ENCODE measurements at regions not wholly inside any gene's neighbourhood (a gene's known extent, or its start where the extent isn't known, plus 50 kb on each side); places are given as distances from the start of the nearest gene placed in this dataset.

DNA sequence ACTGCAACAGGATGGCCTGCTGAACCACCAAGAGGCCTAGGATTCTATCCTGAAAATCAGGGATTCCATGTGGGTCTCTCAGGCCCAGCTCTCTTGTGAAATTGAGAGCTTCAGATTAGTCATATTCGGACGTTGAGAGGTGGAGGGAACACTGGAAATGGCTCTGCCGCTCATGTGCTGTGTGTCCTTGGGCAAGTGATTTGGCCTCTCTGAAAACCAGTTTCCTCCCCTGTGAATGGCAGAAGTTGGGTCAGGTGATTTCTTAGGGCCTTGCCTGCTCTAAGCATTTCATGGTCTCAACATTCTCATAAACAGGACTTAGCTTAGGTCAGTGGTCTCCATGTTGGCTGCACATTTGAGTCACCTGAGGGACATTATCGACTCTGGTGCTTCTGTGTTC lies 470.1 kb downstream of the PREX1 start:
- H3K4me1 Mint-ChIP-seq (ENCODE audit: low read depth): no peaks in the 10 kb centered on the region
- peaks cover 2% of the 10 kb centered on the region for H3K27me3 Mint-ChIP-seq
- no peak overlapping the region for H3K4me3 Mint-ChIP-seq
- H3K36me3 Mint-ChIP-seq: no peaks in the 10 kb centered on the region
- peaks cover 5% of the 10 kb centered on the region for H3K9me3 Mint-ChIP-seq (ENCODE audit: low read depth)
- no peak overlapping the region for H3K27ac Mint-ChIP-seq

DNA sequence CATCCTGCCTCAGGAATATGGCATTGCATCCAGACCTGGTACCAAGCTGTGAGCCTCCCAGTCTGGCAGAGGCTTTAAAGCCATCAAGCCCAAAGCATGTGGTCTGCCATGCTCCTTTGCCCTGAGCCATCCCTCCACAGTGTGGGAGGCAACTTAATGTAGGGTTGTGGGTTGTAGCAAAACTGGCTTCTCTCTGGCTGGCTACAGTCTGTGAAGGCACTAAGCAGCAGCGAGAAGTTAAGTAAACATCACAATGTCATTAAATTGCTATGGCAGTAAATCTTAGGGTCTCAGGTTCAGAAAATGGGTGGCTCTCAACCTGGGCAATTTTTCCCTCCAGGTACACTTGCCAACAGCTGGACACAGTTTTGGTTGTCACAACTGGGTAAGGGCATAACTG lies 472.9 kb downstream of the PREX1 start:
- Mint-ChIP-seq H3K36me3 (no peaks in the 10 kb centered on the region), H3K4me1 (ENCODE audit: low read depth) (no peaks in the 10 kb centered on the region), H3K4me3 (no peak overlapping the region), H3K27ac (no peak overlapping the region), H3K27me3 (peaks cover 4% of the 10 kb centered on the region), H3K9me3 (ENCODE audit: low read depth) (peaks cover 5% of the 10 kb centered on the region)

DNA sequence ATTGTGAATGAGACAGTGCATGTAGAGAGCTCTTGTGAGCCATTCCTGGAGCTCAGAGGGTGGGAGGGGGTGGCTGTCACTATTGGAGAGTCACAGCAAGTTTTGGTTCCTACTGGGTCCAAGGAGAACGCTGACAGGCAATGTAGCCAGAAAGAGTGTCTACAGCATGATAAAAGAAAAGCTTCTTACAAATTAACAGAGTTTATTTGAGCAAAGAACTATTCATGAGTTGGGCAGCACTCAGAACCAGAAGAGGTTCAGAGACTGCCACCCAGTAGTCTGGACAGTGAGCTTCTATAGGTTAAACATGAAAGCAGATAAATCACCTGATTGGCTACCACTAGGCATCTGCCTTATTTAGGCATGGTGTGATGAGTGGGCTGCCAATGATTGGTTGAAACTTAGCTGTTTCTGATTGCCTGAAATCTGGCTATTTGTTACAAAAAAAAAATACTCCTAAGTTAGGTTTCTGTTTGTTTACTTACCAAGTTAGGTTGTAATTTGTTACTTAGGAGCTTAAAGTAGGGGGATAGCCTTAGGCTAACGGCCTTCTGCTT lies 473.4 kb downstream of the PREX1 start:
- H3K9me3 Mint-ChIP-seq (ENCODE audit: low read depth): peaks cover 5% of the 10 kb centered on the region
- no peak overlapping the region for H3K4me3 Mint-ChIP-seq
- H3K27me3 Mint-ChIP-seq: peaks cover 4% of the 10 kb centered on the region
- no peaks in the 10 kb centered on the region for H3K36me3 Mint-ChIP-seq
- H3K4me1 Mint-ChIP-seq (ENCODE audit: low read depth): no peaks in the 10 kb centered on the region
- no peak overlapping the region for H3K27ac Mint-ChIP-seq

DNA sequence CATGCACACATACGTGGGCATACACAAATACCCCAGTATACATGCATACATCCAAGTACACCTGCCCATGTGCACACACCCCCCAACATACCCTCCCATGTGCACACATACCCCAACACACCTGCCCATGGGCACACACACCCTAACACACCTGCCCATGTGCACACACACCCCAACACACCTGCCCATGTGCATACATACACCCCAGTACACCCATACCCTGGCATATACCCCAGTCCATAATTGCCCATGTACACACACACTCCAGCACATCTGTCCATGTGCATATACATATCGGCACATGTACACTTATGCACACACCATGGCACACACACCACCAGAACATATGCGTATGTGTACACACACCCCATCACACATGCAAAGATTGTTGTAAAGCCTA lies 475.2 kb downstream of the PREX1 start:
- H3K36me3 Mint-ChIP-seq: no peaks in the 10 kb centered on the region
- no peak overlapping the region for H3K27ac Mint-ChIP-seq
- no peaks in the 10 kb centered on the region for H3K4me1 Mint-ChIP-seq (ENCODE audit: low read depth)
- H3K4me3 Mint-ChIP-seq: no peak overlapping the region
- H3K9me3 Mint-ChIP-seq (ENCODE audit: low read depth): peaks cover 5% of the 10 kb centered on the region
- H3K27me3 Mint-ChIP-seq: peaks cover 4% of the 10 kb centered on the region

DNA sequence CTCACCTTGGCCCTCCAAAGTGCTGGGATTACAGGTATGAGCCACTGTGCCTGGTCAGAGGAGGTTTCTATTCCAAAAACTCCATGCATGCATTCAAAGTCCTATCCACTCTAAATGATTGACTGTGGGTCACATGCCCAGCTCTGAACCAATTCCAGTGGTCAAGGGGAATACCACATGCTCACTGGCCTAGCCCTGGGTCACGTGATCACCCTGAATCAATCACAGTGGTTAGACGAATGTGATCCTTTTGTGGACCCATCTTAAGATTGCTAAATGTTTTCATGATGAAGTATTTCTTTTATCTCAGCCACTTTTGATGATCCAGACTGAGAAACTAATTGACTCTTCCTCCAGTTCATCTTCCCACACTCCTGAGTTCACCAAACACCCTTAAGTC lies 475.8 kb downstream of the PREX1 start:
- H3K9me3 Mint-ChIP-seq (ENCODE audit: low read depth): peaks cover 5% of the 10 kb centered on the region
- H3K27ac Mint-ChIP-seq: no peak overlapping the region
- H3K4me1 Mint-ChIP-seq (ENCODE audit: low read depth): no peaks in the 10 kb centered on the region
- H3K27me3 Mint-ChIP-seq: peaks cover 4% of the 10 kb centered on the region
- H3K36me3 Mint-ChIP-seq: no peaks in the 10 kb centered on the region
- no peak overlapping the region for H3K4me3 Mint-ChIP-seq

DNA sequence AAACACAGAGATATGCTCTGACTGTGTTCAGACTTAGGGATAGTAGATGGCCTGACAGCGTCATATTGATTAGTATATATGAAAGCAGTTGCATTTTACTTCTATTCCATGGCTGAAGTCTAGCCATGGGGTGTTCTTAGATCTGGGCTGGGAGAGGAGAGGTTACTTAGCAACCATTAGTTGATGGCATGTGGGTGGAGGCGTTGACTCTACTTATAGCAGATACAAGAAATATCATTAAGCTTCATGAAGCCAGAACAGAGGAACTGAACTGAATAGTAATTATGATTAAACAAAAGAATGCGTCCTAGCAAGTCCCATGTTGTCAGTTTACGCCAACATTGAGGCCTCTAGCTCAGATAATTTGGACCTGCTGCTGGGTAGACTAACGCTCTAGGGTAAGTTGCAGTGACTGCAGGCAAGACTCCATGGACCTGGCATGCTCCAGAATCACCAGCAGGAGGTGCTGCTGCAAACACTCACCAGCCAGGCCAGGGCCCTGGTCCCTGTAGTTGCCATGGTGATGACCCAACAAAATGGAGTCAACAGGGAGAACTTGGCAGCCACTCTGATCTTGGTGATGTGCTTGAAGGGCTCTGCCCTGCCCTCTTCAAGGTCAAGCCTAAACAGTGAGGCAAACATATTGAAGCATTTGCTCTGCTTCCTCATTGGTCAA lies 477.3 kb downstream of the PREX1 start:
- Mint-ChIP-seq H3K36me3 (no peaks in the 10 kb centered on the region), H3K9me3 (ENCODE audit: low read depth) (peaks cover 5% of the 10 kb centered on the region), H3K27ac (no peak overlapping the region), H3K4me1 (ENCODE audit: low read depth) (no peaks in the 10 kb centered on the region), H3K27me3 (peaks cover 4% of the 10 kb centered on the region), H3K4me3 (no peak overlapping the region)

DNA sequence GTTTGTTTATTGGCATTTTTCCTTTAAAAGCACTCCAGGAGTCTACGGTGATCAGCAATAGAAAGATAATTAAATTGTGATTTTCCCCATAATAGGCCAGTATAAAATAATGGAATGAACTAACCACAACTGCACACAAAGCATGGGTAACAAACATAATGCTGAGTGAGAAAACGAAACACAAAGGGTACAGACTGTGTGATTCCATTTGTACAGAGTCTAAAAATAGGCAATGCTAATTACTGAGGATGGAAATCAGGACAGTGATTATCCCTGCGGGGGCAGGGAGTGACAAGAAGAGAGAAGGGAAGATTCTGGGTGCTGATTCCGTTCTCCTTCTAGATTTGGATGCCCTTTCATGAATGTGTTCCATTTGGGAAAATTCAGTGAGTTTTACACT lies 478.1 kb downstream of the PREX1 start:
- no peaks in the 10 kb centered on the region for H3K36me3 Mint-ChIP-seq
- H3K4me1 Mint-ChIP-seq (ENCODE audit: low read depth): no peaks in the 10 kb centered on the region

DNA sequence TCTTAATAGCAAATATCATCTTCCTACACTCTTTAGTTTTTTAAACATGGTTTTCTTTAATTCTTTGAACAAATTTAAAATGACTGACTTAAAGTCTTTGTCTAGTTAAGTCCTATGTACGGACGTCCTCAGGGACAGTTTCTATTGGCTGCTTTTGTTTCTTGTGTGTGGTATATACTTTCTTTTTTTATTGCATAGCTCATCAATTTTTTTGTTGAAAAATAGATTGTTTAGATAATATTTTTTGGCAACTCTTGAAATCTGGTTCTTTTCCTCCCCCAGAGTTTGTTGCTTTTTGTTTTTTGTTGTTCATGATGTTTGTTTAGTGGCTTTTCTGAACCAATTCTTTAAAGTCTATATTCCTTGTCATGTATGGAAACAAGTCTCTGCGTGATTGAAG lies 479.8 kb downstream of the PREX1 start:
- no peaks in the 10 kb centered on the region for H3K9me3 Mint-ChIP-seq (ENCODE audit: low read depth)
- H3K4me1 Mint-ChIP-seq (ENCODE audit: low read depth): no peaks in the 10 kb centered on the region
- peaks cover 4% of the 10 kb centered on the region for H3K27me3 Mint-ChIP-seq
- H3K4me3 Mint-ChIP-seq: no peak overlapping the region
- H3K27ac Mint-ChIP-seq: no peak overlapping the region
- no peaks in the 10 kb centered on the region for H3K36me3 Mint-ChIP-seq

More for the DNA sequence above, 478.1 kb downstream of the PREX1 start:
- Mint-ChIP-seq H3K4me3 (no peak overlapping the region), H3K27ac (no peak overlapping the region), H3K9me3 (ENCODE audit: low read depth) (peaks cover 5% of the 10 kb centered on the region), H3K27me3 (peaks cover 4% of the 10 kb centered on the region)

DNA sequence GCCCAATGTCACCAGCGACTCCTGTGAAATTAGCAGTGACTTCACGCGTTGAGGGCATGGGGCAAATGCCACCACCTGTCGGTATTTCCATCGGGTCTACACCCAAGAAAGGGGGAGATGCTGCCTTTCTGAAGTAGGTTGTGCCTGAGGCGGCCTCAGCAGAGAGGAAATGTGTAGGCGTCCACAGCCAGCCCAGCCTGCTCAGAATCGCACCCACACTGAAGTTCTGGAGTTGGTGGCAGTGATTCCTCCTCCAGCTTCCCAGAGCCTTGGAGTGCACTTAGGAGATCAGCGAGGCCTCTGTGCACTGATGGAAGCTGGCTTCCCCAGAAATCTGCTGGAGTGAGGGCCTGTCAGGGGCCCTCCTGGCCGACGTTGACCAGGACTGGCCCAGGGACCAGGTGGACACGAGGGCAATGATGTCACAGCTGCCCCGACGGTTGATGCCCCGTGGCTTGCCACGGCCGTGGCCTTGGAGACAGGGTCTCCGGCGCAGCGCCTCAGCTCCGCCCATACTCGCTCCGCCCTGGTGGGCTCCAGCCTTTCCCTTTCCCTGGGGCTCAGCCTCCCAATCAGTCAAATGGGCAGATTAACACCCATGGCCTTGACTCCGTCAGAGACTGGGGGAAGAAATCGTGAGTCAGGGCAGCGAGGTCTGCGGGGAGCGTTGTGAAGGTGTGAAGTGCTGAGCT lies 484.8 kb downstream of the PREX1 start:
- H3K27me3 Mint-ChIP-seq: peaks cover 10% of the 10 kb centered on the region
- H3K9me3 Mint-ChIP-seq (ENCODE audit: low read depth): no peaks in the 10 kb centered on the region
- H3K4me3 Mint-ChIP-seq: no peak overlapping the region
- H3K36me3 Mint-ChIP-seq: no peaks in the 10 kb centered on the region
- no peaks in the 10 kb centered on the region for H3K4me1 Mint-ChIP-seq (ENCODE audit: low read depth)
- H3K27ac Mint-ChIP-seq: no peak overlapping the region

DNA sequence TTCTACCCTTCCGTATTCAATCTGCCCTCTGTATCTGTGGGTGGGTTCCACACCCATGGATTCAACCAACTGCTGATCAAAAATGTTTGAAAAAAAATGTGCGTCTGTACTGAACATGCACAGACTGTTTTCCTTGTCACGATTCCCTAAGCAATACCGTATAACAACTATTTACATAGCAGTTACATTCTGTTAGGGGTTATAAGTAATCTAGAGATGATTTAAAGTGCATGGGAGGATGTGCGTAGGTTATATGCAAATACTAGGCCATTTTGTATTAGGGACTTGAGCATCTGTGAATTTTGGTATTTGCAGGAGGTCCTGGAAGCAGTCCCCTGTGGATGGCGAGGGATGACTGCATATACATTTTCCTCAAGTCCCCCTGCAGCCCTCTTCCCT lies 486.9 kb downstream of the PREX1 start:
- Mint-ChIP-seq H3K36me3 (no peaks in the 10 kb centered on the region), H3K27me3 (peaks cover 13% of the 10 kb centered on the region), H3K27ac (no peak overlapping the region), H3K9me3 (ENCODE audit: low read depth) (no peaks in the 10 kb centered on the region), H3K4me3 (no peak overlapping the region), H3K4me1 (ENCODE audit: low read depth) (no peaks in the 10 kb centered on the region)

DNA sequence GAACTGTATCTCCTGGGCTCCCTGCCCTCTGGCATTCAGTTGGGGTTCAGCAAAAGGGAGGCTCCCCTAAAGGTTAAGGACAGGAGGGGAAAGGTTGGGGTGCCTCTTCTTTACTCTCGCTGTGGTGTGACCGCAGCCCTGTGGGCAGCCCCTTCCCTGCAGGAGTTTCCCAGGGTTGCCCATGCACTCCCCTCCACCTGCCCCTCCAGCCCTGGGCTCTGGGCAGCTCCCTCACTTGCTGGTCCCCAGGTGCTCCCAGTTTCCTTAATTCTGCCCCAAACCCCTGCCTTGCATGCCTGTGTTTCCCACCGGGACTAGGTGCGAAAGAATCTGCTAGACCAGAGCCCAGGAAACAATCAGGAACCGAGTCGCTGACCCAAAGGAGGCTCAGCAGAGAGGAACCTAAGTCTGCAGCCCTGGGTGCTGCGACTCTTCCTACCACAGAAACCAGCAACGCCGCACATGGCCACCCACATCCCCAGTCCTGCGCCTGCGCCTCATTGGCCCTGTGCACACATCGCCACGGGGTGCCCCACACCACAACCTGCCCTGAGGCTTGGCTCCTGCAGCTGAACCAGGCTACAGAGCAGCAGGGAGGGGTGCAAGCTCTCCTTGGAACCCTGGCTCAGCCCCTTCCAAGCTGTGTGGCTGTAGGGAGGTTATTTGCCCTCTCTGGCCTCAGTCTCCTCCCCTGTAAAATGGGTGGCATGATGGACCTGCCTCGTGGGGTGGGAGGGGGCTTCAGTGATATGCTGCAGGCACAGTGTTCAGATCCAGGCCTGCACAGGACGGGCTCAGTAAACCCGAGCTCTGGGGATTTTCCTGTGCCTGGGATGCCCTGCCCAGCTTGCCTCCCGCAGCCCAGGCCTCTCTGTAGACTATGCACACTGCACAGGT lies 487.6 kb downstream of the PREX1 start:
- Mint-ChIP-seq H3K9me3 (ENCODE audit: low read depth) (no peaks in the 10 kb centered on the region), H3K27me3 (peaks cover 16% of the 10 kb centered on the region), H3K4me1 (ENCODE audit: low read depth) (no peaks in the 10 kb centered on the region), H3K27ac (no peak overlapping the region), H3K36me3 (no peaks in the 10 kb centered on the region), H3K4me3 (no peak overlapping the region)

DNA sequence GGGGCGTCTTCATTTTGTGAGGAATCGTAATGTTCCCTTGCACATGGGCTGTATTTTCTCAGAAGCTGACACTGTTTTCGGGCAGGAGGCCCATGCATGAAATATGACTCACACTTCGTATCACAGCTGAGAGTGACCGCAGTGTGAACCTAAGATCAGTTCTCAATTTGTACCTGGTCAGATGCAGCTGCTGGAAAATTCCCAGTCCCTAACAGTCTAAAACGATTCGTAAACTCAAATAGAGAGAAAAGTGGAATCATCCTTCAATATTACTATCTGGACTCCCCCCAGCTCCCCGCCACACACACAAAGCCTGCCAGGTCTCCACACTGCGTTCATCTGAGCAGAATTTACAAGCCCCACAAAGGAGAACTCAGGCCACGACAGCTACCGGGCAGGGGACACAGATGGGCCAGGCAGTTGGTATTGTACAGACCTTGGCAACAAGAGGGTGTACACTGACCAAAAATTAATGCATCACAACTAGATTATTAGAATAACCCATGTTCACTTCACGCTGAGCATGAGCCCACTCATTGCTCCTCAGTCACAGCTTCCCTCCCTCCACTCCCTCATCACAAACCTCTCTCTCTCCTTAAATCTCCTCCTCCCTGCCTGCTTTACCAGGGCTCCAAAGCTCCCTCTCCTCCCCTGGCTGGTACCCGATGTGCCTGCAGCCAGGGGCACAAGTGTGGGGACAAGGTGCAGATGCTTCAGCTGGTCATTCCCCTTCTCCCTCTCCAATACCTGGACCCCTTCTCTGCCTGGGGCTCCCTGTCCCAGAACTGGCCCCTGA lies 488.4 kb downstream of the PREX1 start:
- Mint-ChIP-seq H3K4me1 (ENCODE audit: low read depth) (no peaks in the 10 kb centered on the region), H3K36me3 (no peaks in the 10 kb centered on the region), H3K27me3 (peaks cover 16% of the 10 kb centered on the region), H3K9me3 (ENCODE audit: low read depth) (no peaks in the 10 kb centered on the region), H3K4me3 (no peak overlapping the region), H3K27ac (no peak overlapping the region)

DNA sequence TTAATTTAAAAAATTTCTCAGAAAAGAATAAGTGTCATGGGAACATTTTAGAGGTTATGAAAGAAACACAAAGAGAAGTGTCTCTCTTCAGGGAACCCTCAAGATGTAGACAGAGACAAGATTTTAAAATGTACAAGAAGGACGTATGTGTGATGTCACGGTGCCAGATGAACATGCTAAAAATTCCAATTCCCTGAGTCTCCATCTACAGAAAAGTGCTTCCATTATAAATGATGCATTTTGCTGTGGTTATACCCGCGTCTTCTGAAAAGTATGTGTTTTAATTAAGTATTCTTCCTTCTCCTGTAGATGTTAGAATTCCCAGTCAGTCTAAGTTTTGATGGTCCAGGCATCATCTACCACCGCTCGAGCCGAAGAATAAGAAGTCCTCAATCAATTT lies 489.1 kb downstream of the PREX1 start:
- H3K4me3 Mint-ChIP-seq: no peak overlapping the region
- no peak overlapping the region for H3K27ac Mint-ChIP-seq
- H3K27me3 Mint-ChIP-seq: peaks cover 16% of the 10 kb centered on the region
- H3K9me3 Mint-ChIP-seq (ENCODE audit: low read depth): no peaks in the 10 kb centered on the region
- H3K36me3 Mint-ChIP-seq: no peaks in the 10 kb centered on the region
- no peaks in the 10 kb centered on the region for H3K4me1 Mint-ChIP-seq (ENCODE audit: low read depth)

DNA sequence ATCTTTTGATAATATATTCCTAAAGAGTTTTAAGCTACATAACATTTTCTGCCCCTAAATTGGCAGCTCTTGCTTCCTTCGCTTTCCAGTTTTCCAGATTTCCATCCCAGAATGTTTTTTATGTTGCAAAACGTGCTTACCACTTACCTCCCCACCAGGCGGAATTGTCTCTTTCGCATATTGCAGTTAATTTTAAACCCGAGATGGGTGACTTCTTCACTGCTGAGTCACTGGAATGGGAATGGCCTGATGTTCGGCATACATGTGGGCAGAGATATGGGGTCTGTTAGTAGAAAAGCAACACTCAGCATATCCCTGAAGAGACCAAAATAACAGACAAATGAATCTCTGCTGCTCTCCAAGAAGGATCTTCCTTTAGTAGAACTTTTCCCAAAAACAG lies 491.2 kb downstream of the PREX1 start:
- no peaks in the 10 kb centered on the region for H3K4me1 Mint-ChIP-seq (ENCODE audit: low read depth)
- no peak overlapping the region for H3K4me3 Mint-ChIP-seq
- H3K36me3 Mint-ChIP-seq: no peaks in the 10 kb centered on the region
- H3K27ac Mint-ChIP-seq: no peak overlapping the region
- peaks cover 15% of the 10 kb centered on the region for H3K27me3 Mint-ChIP-seq
- H3K9me3 Mint-ChIP-seq (ENCODE audit: low read depth): no peaks in the 10 kb centered on the region

All from activated naive CD8-positive, alpha-beta T cell (primary cell).